Esophagus squamous epithelium (tissue), 5 donors: ENCODE measurements at regions not wholly inside any gene's neighbourhood (a gene's known extent, or its start where the extent isn't known, plus 50 kb on each side); places are given as distances from the start of the nearest gene placed in this dataset.

Experiments used
- DNase-seq: peaks from one replicate; lab custom pipeline; 2025; lab: John Stamatoyannopoulos, UW
- H3K27ac ChIP-seq, 4 donors: fragments of 200-600 bp; sonication (generic); one replicate each; pipeline ENCODE4 v1.5.1; 2016 to 2019; ENCODE audit warnings: mild to moderate bottlenecking in 1 of 4
- H3K27me3 ChIP-seq, 4 donors: fragments of 200-600 bp; sonication (generic); 1 replicate in 3 of 4; 2 replicates in 1 of 4; pipeline versions ENCODE4 v1.5.1 to v1.6.0; 2017 to 2021; ENCODE audit warnings: antibody characterized with exemption in 1 of 4
- H3K36me3 ChIP-seq, 3 donors: fragments of 200-600 bp; sonication (generic); one replicate each; pipeline ENCODE4 v1.5.1; 2016 to 2019
- H3K4me1 ChIP-seq, 3 donors: fragments of 200-600 bp; sonication (generic); one replicate each; pipeline ENCODE4 v1.5.1; 2017 to 2019
- H3K4me3 ChIP-seq, 4 donors: fragments of 200-600 bp; sonication (generic); 1 replicate in 3 of 4; 2 replicates in 1 of 4; pipeline ENCODE4 v1.5.1; 2016 to 2019; ENCODE audit warnings: mild to moderate bottlenecking in 2 of 4, moderate library complexity in 1 of 4
- H3K9me3 ChIP-seq, 3 donors: fragments of 200-600 bp; sonication (generic); one replicate each; pipeline ENCODE4 v1.5.1; 2016 to 2019
- POLR2A ChIP-seq, 4 donors: fragments of 450-650 bp; IDR thresholded peaks; one replicate each; pipeline ENCODE4 v1.6.1; 2017; ENCODE audit warnings: antibody characterized with exemption in 4 of 4, mild to moderate bottlenecking in 4 of 4, moderate library complexity in 3 of 4
- WGBS, 2 donors: methylation state at CpG; one replicate each; pipeline ENCODE4 v1.1.5; 2018; 5-methylcytosine and 5-hydroxymethylcytosine counted together
- intact Hi-C: fragments of 100-400 bp; cut with DNase I; formaldehyde crosslinking; loops from one replicate; pipeline ENCODE4 v1.15.0; 2022
- TF ChIP-seq, protein P1 (sequence below), 6 experiments: fragments of 450-650 bp in 4 of 6; fragments of 200-600 bp in 2 of 6; sonication (generic) in 2 of 6; IDR thresholded peaks; one replicate each; pipeline ENCODE4 v1.5.1; 2016 to 2019; ENCODE audit warnings: antibody characterized with exemption in 6 of 6, mild to moderate bottlenecking in 4 of 6, moderate library complexity in 4 of 6
- donor health status: DM: yes; HTN: yes; CAD: no.

DNA sequence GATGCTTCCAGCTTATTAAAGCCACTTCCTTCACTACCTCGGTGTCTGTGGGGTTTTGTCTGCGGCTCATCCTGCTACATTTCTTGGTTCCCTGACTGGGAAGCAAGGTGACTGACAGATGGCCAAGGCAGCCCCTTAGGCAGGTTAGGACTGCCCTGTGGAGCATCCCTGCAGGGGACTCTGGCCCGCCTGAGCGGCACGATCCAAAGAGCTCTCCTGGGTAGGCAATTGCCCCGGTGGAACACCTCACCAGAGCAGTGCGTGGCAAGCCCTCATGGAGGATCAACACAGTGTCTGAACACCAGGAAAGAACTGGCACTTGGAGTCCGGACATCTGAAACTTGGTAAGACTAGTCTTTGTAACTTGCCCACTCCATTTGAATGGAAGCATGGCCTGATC is 1143.4 kb downstream of the ARAP2 start:
- Histone ChIP-seq H3K36me3 (no peaks in the 10 kb centered on the region), H3K4me1 (no peaks in the 10 kb centered on the region), H3K4me3 (no peak overlapping the region), H3K27ac (no peak overlapping the region), H3K27me3 (no peaks in the 10 kb centered on the region), H3K9me3 (peaks cover 0 to 7% (median 0%) of the 10 kb centered on the region in 3 donors)
- TF ChIP-seq, protein P1, sequence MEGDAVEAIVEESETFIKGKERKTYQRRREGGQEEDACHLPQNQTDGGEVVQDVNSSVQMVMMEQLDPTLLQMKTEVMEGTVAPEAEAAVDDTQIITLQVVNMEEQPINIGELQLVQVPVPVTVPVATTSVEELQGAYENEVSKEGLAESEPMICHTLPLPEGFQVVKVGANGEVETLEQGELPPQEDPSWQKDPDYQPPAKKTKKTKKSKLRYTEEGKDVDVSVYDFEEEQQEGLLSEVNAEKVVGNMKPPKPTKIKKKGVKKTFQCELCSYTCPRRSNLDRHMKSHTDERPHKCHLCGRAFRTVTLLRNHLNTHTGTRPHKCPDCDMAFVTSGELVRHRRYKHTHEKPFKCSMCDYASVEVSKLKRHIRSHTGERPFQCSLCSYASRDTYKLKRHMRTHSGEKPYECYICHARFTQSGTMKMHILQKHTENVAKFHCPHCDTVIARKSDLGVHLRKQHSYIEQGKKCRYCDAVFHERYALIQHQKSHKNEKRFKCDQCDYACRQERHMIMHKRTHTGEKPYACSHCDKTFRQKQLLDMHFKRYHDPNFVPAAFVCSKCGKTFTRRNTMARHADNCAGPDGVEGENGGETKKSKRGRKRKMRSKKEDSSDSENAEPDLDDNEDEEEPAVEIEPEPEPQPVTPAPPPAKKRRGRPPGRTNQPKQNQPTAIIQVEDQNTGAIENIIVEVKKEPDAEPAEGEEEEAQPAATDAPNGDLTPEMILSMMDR (IDR thresholded peaks at IDR 0.05) = no peak
- TF ChIP-seq POLR2A (IDR thresholded peaks at IDR 0.05) = no peak
- intact Hi-C loops = no loop called here
- WGBS, 2 donors = 90 to 97% methylated on average over 3 to 4 of the region's 8 CpGs
- no peak for DNase-seq

DNA sequence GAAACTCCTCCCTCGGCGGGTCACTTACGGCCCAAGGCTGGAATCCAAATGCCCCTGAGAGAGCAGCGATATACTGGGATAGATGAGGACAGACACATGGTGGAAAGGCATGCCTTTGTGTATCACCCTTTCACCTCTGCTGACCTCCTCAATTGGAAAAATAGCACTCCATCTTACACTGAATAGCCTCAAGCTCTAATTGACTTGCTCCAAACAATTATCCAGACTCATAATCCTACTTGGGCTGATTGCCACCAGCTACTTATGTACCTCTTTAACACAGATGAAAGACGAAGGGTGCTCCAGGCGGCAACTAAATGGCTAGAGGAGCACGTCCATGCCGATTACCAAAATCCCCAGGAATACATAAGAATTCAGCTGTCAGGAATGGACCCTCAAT is 1142.2 kb downstream of the ARAP2 start:
- no peak for DNase-seq
- TF ChIP-seq, protein P1 (IDR thresholded peaks at IDR 0.05) = no peak
- no peak for TF ChIP-seq POLR2A (IDR thresholded peaks at IDR 0.05)
- peaks cover 0 to 7% (median 0%) of the 10 kb centered on the region in 3 donors for H3K9me3 ChIP-seq
- H3K27me3 ChIP-seq = no peaks in the 10 kb centered on the region
- 79 to 89% methylated on average over 4 to 7 of the region's 8 CpGs for WGBS, 2 donors
- H3K27ac ChIP-seq = no peak overlapping the region
- no peaks in the 10 kb centered on the region for H3K4me1 ChIP-seq
- H3K36me3 ChIP-seq = no peaks in the 10 kb centered on the region
- intact Hi-C loops = no loop called here
- no peak overlapping the region for H3K4me3 ChIP-seq

DNA sequence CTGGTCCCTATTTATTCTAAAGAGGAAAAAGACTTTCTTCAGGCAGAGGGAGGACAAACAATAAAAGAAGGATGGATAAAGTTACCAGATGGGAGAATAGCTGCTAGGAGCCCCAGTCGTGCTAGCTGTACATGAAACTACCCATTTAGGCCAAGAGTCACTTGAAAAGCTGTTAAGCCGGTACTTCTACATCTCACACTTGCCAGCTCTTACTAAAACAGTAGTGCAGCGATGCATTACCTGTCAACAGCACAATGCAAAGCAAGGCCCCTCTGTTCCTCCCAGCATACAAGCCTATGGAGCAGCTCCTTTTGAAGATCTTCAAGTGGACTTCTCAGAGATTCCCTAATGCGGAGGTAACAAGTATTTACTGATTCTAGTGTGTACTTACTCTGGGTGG is 1138.8 kb downstream of the ARAP2 start:
- Histone ChIP-seq H3K9me3 (peaks cover 0 to 7% (median 0%) of the 10 kb centered on the region in 3 donors), H3K27me3 (no peaks in the 10 kb centered on the region), H3K27ac (no peak overlapping the region), H3K36me3 (no peaks in the 10 kb centered on the region), H3K4me1 (no peaks in the 10 kb centered on the region), H3K4me3 (no peak overlapping the region)
- DNase-seq = no peak
- TF ChIP-seq POLR2A (IDR thresholded peaks at IDR 0.05) = no peak
- TF ChIP-seq, protein P1 (IDR thresholded peaks at IDR 0.05) = no peak
- 31 to 38% methylated on average over 4 of the region's 4 CpGs for WGBS, 2 donors
- intact Hi-C loops = no loop called here

DNA sequence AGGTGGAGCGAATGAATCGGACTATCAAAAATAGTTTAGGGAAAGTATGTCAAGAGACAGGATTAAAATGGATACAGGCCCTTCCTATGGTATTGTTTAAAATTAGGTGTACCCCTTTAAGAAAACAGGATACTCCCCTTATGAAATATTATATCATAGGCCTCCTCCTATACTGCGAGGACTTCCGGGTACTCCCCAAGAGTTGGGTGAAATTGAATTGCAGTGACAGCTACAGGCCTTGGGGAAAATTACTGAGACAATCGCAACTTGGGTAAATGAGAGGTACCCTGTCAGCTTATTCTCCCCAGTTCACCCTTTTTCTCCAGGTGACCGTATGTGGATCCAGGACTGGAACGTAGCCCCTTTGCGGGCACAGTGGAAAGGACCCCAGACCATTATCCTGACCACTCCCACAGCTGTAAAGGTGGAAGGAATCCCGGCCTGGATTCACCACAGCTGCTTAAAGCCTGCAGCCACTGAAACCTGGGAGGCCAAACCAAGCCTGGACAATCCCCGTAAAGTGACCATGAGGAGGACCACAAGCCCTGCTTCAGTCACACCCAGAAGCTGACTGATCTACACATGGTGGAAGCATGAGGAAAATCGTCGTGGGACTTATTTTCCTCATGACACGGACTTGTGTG is 1138.1 kb downstream of the ARAP2 start:
- intact Hi-C loops = no loop called here
- Histone ChIP-seq H3K36me3 (no peaks in the 10 kb centered on the region), H3K4me1 (no peaks in the 10 kb centered on the region), H3K27me3 (no peaks in the 10 kb centered on the region), H3K4me3 (no peak overlapping the region), H3K27ac (no peak overlapping the region), H3K9me3 (peaks cover 0 to 7% (median 0%) of the 10 kb centered on the region in 3 donors)
- DNase-seq = no peak
- WGBS, 2 donors = 81 to 83% methylated on average over 10 to 13 of the region's 13 CpGs
- TF ChIP-seq, protein P1 (IDR thresholded peaks at IDR 0.05) = no peak
- no peak for TF ChIP-seq POLR2A (IDR thresholded peaks at IDR 0.05)

DNA sequence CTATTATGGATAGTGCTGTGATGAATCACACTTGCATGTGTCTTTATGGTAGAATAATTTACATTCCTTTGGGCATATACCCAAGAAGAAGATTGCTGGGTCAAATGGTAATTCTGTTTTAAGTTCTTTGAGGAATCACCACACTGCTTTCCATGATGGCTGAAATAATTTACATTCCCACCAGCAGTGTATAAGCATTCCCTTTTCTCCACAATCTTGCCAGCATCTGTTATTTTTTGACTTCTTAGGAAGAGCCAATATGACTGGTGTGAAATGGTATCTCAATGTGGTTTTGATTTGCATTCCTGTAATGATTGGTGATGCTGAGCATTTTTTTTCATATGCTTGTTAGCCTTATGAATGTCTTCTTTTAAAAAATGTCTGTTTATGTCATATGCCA is 1120.2 kb downstream of the ARAP2 start:
- intact Hi-C loops = no loop called here
- TF ChIP-seq POLR2A (IDR thresholded peaks at IDR 0.05) = no peak
- TF ChIP-seq, protein P1 (IDR thresholded peaks at IDR 0.05) = no peak
- Histone ChIP-seq H3K4me3 (no peak overlapping the region), H3K27ac (no peak overlapping the region), H3K36me3 (no peaks in the 10 kb centered on the region), H3K9me3 (no peaks in the 10 kb centered on the region), H3K4me1 (no peaks in the 10 kb centered on the region), H3K27me3 (no peaks in the 10 kb centered on the region)
- DNase-seq = no peak
